Skeletal muscle cell (primary cell): ENCODE measurements at regions not wholly inside any gene's neighbourhood (a gene's known extent, or its start where the extent isn't known, plus 50 kb on each side); places are given as distances from the start of the nearest gene placed in this dataset.
A peak's percentile ranks its signal among the peaks of the same experiment; 100 is the strongest.
"Not testable (repeated sequence)": the region's sequence is repeated elsewhere in the genome, so short reads cannot be mapped to it uniquely, and the experiment has no call there.

ENCODE experiments used
- DNase-seq: peaks from one replicate; pipeline ENCODE4 v3.0.0-alpha.2; 2010; ENCODE audit warnings: low read depth
- H3K4me3 ChIP-seq: 2 replicates; pipeline ENCODE4 v1.5.1; 2011; ENCODE audit warnings: low read depth, mild to moderate bottlenecking, control low read depth, low read length, moderate library complexity

- H3K4me3 ChIP-seq: no peak overlapping the region
- no peak for DNase-seq
Observed at GRCh38 chr18:11512096-11513025, 97.0 kb upstream of the SLC35G4 start.

GRCh38 chr18:11511434-11512095 lies 97.8 kb upstream of the SLC35G4 start:
- no peak for DNase-seq
- no peak overlapping the region for H3K4me3 ChIP-seq

- no peak overlapping the region for H3K4me3 ChIP-seq
- no peak for DNase-seq
Observed at GRCh38 chr18:11506856-11507255, 102.5 kb upstream of the SLC35G4 start.

DNA sequence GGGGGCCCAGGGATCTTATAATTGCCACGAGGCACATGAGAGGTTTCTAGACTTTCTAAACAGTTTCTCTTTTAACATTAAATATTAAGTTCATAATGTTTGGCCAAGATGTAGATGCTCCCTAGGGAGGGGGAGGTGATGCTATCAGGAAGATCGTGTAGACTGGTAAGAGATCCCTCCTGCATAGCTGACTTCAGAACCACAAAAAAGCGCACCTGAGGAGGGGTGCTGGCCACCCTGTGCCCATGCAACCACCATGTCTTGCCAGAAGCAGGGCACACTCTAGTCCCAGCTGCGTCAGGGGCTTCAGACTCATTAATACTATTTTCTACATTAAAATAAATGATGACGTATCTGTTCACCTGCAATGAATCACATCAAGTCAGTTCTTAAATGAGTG lies 103.4 kb upstream of the SLC35G4 start:
- DNase-seq: no peak
- H3K4me3 ChIP-seq: no peak overlapping the region

GRCh38 chr18:11504962-11505361 lies 104.4 kb upstream of the SLC35G4 start:
- no peak for DNase-seq
- H3K4me3 ChIP-seq: no peak overlapping the region

GRCh38 chr18:11502368-11502767 lies 107.0 kb upstream of the SLC35G4 start:
- H3K4me3 ChIP-seq: no peak overlapping the region
- DNase-seq: no peak

DNA sequence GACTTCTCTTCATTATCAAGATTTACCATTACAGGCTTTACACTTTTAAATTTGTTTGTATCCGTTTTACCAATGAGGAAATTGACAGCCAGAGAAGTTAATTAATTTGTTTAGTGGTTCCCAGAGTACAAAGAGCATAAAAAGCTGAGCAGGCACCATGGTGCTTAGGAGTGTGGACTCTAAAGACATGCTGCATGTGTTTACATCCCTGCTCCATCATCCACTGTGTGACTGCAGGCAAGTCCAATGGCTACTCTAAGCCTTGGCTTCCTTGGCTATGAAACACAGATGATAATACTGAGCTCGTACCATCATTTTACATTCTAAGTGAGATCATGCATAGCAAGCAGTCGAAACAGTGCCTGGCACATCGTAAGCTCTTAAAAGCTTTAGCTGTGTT lies 108.0 kb upstream of the SLC35G4 start:
- no peak for DNase-seq
- H3K4me3 ChIP-seq: no peak overlapping the region

DNA sequence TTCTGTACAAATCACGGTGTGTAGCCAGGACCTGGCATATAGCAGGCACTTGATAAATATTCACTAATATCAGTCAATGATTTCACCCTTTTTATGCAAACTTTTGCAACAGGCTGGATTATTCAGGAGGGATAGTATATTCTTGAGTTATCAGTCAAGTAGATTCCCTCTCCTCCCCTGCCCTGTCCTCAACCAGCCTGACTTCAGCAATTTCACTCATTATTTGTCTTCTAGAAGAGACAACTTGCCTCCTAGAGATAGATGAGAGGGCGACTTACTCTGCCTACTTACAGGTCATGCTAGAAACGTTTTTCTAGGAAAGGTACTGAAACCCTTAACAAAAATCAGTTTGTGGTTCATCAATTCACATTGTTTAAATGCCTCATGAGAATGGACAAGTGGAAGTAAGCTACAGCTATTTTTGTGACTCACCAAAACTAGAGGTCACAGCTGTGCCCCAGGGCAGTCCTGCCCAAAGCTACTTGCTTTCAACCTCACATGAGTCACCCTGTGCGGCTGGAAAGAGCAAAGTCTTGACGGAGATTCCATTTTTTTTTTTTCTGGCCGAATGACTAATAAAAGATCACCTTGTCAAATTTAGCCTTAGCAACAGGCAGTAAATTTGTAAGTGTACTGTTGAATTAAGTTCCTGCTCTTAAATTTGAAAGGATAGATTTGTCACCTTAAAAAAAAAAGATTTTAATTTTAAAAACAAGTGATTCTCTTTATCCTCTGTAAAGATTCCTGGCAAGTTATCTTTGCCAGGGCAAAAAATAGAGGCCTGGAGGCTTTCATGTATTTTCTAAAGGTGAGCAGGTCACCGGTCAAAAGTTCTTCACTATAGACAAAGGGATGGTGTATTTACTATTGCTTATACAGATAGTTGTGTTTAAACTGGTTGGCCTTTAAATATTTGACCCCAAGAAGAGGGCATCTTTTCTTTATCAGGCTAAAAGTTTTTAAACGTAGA lies 109.0 kb upstream of the SLC35G4 start:
- peak; percentile 92 for DNase-seq

GRCh38 chr18:11498821-11499220 lies 110.6 kb upstream of the SLC35G4 start:
- no peak for DNase-seq
- no peak overlapping the region for H3K4me3 ChIP-seq

More for the DNA sequence above, 109.0 kb upstream of the SLC35G4 start:
- no peak overlapping the region for H3K4me3 ChIP-seq

DNA sequence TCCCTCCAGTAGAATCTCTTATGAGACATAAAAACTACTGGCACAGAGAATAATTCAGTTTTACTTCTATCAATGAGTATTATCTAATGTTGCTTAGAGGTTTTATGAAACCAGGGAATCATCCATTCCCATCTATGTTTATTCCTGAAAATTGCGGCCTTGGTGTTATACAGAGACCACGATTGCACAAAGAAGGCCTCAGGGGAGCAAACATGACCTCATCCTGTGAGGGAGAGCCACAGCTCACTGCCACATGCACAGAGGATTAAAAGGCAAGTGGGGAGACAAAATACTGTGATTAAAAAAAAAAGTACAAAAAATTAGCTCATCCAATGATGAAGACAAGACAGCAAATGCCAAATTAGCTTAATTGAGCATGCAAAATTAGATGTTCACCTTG lies 111.8 kb upstream of the SLC35G4 start:
- H3K4me3 ChIP-seq: no peak overlapping the region
- peak; percentile 56 for DNase-seq

DNA sequence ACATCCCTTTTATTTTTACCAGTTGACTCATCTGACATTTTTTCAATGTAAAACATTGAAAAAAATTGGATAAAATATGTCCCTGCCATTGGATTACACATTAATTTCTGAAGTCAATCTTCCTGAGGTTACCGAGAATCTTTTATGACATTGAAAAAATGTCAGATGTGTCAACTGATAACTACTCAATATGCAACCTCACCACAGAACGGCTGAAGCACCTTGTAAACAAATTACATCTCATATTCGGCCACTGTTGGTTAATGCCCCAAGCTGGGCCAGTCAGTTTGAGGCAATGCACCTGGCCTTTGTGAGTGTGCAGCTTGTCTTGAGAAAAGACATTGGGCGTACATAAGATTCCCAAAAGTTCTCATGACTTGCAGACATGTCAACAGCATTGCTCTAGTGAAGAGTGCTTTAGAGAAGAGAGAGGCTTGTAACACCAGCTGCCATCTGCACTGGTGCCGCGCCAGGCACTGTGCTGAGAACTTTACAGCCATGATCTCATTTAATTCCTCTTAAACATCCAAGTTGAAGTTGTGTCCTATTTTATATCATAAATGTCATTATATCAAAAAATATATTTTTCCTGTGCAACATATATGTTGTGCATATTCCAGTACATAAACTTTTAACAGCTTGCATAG lies 112.7 kb upstream of the SLC35G4 start:
- no peak overlapping the region for H3K4me3 ChIP-seq

DNA sequence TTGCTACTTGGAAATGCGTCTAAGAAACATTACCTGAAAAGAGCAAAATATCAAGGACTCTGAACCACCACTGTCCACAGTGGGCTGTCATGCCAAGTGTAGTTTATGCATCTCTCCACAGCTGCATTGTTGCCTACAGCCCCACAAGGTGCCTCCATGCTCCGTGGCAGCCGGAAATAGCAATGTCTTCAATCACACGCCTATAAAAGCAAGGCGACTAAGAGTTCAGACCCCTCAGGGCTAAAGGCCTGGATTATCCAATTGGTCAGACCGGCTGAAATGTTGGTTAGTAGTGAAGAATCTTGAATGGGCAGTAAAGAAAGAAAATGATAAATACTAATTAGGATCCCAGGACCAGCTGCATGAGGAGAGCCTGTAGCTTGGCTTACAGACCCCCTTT lies 114.0 kb upstream of the SLC35G4 start:
- DNase-seq: no peak
- H3K4me3 ChIP-seq: no peak overlapping the region

More for the DNA sequence above, 112.7 kb upstream of the SLC35G4 start:
- DNase-seq: no peak

- H3K4me3 ChIP-seq: no peak overlapping the region
- DNase-seq: no peak
Observed at GRCh38 chr18:11494107-11494506, 115.3 kb upstream of the SLC35G4 start.

DNA sequence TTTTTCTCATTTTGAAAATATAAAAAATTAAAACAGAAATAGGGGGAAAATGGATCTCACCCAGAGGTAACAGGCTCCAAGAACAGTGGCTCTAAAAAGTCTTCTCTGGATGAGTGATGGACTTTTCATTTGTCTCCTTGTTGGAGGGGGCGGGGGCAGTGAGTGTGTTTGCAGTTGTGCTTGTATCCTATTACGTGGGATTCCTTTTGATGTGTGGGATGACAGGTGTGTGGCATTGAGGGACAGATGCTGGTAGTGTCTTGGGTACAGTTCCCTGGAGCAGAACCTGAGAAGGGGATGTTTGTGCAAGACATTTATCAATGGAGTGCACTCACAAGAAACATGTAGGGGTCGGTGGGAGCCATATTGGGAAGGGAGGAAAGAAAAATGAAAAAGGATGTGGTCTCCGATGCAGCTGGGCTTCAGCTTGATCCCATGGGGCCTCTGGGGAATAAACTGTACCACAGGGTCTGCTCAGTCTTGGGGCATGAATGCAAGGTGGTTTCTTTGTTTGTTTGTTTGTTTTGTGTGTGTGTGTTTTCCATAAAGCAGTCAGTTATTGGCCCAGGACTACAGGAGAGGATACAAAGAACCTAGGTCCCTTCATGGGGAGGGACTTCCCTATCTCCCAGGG lies 120.0 kb upstream of the SLC35G4 start:
- no peak for DNase-seq
- H3K4me3 ChIP-seq: no peak overlapping the region

DNA sequence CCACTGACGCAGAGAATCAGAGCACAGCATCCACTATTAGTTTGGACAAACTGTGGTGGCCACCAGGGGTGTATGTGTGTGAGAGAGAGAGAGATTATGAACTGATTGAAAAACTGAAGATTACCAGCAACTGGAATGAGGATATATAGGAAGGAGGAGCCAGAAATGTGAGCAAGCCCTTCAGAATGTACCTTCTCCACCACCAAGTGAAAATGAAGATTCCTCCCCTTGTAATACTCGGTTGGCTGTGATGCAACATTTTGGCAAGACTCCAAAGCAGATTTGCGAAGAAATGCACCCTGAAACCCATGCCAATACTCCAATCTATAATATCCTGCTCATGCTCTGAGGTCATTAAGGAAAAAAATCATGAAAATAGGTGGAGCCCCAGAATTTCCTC lies 121.2 kb upstream of the SLC35G4 start:
- DNase-seq: peak; percentile 41

GRCh38 chr18:11487390-11487789 lies 122.0 kb upstream of the SLC35G4 start:
- DNase-seq: no peak
- no peak overlapping the region for H3K4me3 ChIP-seq

More for the DNA sequence above, 121.2 kb upstream of the SLC35G4 start:
- H3K4me3 ChIP-seq: no peak overlapping the region

DNA sequence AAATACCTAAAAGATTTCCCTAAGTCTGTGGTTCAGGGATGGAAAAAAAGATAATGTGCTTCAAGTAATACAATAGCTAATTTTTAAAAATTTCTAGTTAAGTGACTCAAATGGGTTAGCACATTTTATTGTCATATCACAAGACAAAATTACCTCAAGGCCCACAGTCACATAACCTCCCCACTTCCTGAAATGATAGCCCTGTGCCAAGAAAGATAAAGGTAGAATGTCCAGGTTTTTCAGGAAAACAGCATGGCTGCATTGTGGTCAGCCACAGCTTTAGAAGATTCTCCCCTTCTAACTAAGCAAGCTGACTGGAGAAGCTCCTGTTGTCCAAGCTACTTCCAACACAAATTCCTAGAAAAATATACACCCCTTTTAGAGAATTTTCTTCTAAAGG lies 127.1 kb upstream of the SLC35G4 start:
- no peak overlapping the region for H3K4me3 ChIP-seq
- DNase-seq: no peak

GRCh38 chr18:11480692-11481091 lies 128.7 kb upstream of the SLC35G4 start:
- no peak for DNase-seq
- no peak overlapping the region for H3K4me3 ChIP-seq

DNA sequence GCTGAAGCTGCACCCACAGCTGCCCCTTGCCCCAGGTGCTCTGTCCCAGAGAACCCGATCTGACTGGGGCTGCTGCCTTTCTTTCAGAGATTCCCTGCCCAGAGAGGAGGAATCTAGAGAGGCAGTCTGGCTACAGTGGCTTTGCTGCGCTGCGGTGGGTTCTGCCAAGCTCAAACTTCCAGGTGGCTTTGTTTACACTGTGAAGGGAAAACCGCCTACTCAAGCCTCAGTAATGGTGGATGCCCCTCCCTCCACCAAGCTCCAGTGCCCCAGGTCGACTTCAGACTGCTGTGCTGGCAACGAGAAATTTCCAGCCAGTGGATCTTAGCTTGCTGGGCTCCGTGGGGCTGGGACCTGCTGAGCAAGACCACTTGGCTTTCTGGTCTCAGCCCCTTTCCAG lies 130.4 kb upstream of the SLC35G4 start:
- DNase-seq, H3K4me3 ChIP-seq: not testable (repeated sequence)
